CD8-positive, alpha-beta memory T cell (primary cell): ENCODE measurements at regions not wholly inside any gene's neighbourhood (a gene's known extent, or its start where the extent isn't known, plus 50 kb on each side); places are given as distances from the start of the nearest gene placed in this dataset.
A peak's percentile ranks its signal among the peaks of the same experiment; 100 is the strongest.

ENCODE experiments used
- CTCF ChIA-PET: fragments of 350-600 bp; sonication (Branson Sonifier 250); formaldehyde crosslinking; loops from one replicate; lab custom pipeline; 2021; ENCODE audit warnings: antibody characterized with exemption; lab: Charles Lee
- POLR2A ChIA-PET: fragments of 350-600 bp; sonication (Branson Sonifier 250); formaldehyde crosslinking; loops from one replicate; lab custom pipeline; 2021; ENCODE audit warnings: antibody characterized with exemption; lab: Charles Lee
- DNase-seq, 5 donors: peaks; one replicate each; pipeline versions ENCODE4 v3.0.0 to v3.0.0-alpha.2; 2020 to 2022; ENCODE audit warnings: mixed read lengths in 1 of 5
- H3K27ac ChIP-seq: one replicate; pipeline ENCODE4 v1.7.0; 2013; ENCODE audit warnings: low read depth, mild to moderate bottlenecking, low read length, moderate library complexity
- H3K27me3 ChIP-seq: 2 replicates; pipeline ENCODE4 v1.7.0; 2013; ENCODE audit warnings: low read length, mild to moderate bottlenecking; ENCODE audit not compliant: insufficient read depth, poor library complexity, severe bottlenecking
- H3K36me3 ChIP-seq: 2 replicates; pipeline ENCODE4 v1.7.0; 2013; ENCODE audit warnings: mild to moderate bottlenecking, low read length, moderate library complexity; ENCODE audit not compliant: insufficient read depth
- H3K4me1 ChIP-seq: 2 replicates; pipeline ENCODE4 v1.7.0; 2013; ENCODE audit warnings: mild to moderate bottlenecking, low read length, moderate library complexity; ENCODE audit not compliant: insufficient read depth
- H3K4me3 ChIP-seq: 2 replicates; pipeline ENCODE4 v1.7.0; 2013; ENCODE audit warnings: mild to moderate bottlenecking, low read length
- H3K9me3 ChIP-seq: 2 replicates; pipeline ENCODE4 v1.7.0; 2013; ENCODE audit warnings: mild to moderate bottlenecking, low read length
- H3K27ac Mint-ChIP-seq, 8 donors: one replicate each; pipeline ENCODE4 v1.8.0; 2020 to 2021; ENCODE audit warnings: mixed read lengths in 8 of 8, mild to moderate bottlenecking in 6 of 8, inconsistent platforms in 3 of 8, moderate library complexity in 3 of 8
- H3K27me3 Mint-ChIP-seq, 2 donors: one replicate each; pipeline ENCODE4 v1.8.0; 2020 to 2021; ENCODE audit warnings: mixed read lengths in 2 of 2, mild to moderate bottlenecking in 1 of 2, moderate library complexity in 1 of 2
- H3K36me3 Mint-ChIP-seq, 3 donors: one replicate each; pipeline ENCODE4 v1.8.0; 2020 to 2021; ENCODE audit warnings: mixed read lengths in 3 of 3, inconsistent platforms in 1 of 3, mild to moderate bottlenecking in 1 of 3
- H3K4me1 Mint-ChIP-seq, 3 donors: one replicate each; pipeline ENCODE4 v1.8.0; 2020 to 2021; ENCODE audit warnings: mixed read lengths in 3 of 3, inconsistent platforms in 1 of 3, mild to moderate bottlenecking in 1 of 3
- H3K4me3 Mint-ChIP-seq, 7 donors: one replicate each; pipeline ENCODE4 v1.8.0; 2020 to 2021; ENCODE audit warnings: mixed read lengths in 7 of 7, mild to moderate bottlenecking in 6 of 7, moderate library complexity in 4 of 7, inconsistent platforms in 2 of 7
- H3K9me3 Mint-ChIP-seq, 5 donors: one replicate each; pipeline ENCODE4 v1.8.0; 2020 to 2022; ENCODE audit warnings: mixed read lengths in 5 of 5, mild to moderate bottlenecking in 3 of 5, moderate library complexity in 2 of 5, inconsistent platforms in 1 of 5

DNA sequence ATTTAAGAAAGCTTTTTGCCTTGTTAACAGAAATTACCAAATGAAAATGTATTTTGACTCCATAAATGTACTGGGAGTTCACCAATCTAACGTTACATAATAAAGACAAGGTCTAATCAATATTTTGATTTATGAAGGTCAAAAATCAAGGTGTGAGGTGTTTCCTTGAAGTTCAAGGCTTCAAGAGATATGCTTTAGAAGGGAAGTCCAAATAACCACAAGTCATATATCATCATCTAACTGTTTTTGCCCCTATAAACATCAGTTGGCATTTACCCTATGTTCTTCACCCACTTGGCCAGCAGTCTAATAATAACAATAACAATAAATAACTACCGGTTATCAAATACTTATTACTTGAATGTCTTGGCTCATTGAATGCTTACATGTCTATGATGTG is 196.1 kb upstream of the ID2 start:
- no peak for DNase-seq
- no peaks in the 10 kb centered on the region for H3K36me3 ChIP-seq
- ChIA-PET CTCF (interaction anchor here (1.4 kb wide), 1 partner anchor 22 kb away, joined by 3 read pairs; no protein-coding TSS in a partner anchor), POLR2A (no interaction called here)
- Mint-ChIP-seq H3K4me1 (peaks cover 80 to 90% (median 87%) of the 10 kb centered on the region in 3 donors), H3K36me3 (no peaks in the 10 kb centered on the region), H3K4me3 (peak overlapping the region; percentile 15 to 94 (median 91)), H3K27me3 (no peaks in the 10 kb centered on the region), H3K9me3 (no peaks in the 10 kb centered on the region), H3K27ac (peak overlapping the region; percentile 5 to 100 (median 98))
- peaks cover 60% of the 10 kb centered on the region for H3K4me1 ChIP-seq
- no peak overlapping the region for H3K4me3 ChIP-seq
- H3K27me3 ChIP-seq, result no peaks in the 10 kb centered on the region
- no peaks in the 10 kb centered on the region for H3K9me3 ChIP-seq
- peak overlapping the region; percentile 35 for H3K27ac ChIP-seq

DNA sequence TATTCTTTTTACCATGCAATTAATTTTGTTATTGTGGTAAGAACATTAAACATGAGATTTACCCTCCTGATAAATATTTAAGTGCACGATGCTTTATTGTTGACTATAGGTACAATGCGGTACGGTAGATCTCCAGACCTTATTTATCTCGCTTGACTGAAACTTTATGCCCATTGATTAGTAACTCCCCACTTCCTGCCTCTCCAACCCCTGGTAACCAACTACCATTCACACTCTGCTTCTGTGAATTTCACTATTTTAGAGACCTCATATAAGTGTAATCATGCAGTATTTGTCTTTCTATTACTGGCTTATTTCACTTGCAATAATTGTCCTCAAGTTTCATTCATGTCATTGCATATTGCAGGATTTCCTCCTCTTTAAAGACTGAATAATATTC is 195.7 kb upstream of the ID2 start:
- Mint-ChIP-seq H3K27ac (peak overlapping the region; percentile 5 to 100 (median 98)), H3K9me3 (no peaks in the 10 kb centered on the region), H3K4me1 (peaks cover 76 to 86% (median 83%) of the 10 kb centered on the region in 3 donors), H3K27me3 (no peaks in the 10 kb centered on the region), H3K36me3 (no peaks in the 10 kb centered on the region), H3K4me3 (peak overlapping the region; percentile 10 to 94 (median 91))
- no peak for DNase-seq
- H3K4me1 ChIP-seq, result peaks cover 56% of the 10 kb centered on the region
- H3K27ac ChIP-seq, result peak overlapping the region; percentile 35
- no peaks in the 10 kb centered on the region for H3K36me3 ChIP-seq
- ChIA-PET CTCF (no interaction called here), POLR2A (interaction anchor here (2.8 kb wide), 1 partner anchor 8 kb away, joined by 11 read pairs; no protein-coding TSS in a partner anchor)
- no peak overlapping the region for H3K4me3 ChIP-seq
- no peaks in the 10 kb centered on the region for H3K9me3 ChIP-seq
- H3K27me3 ChIP-seq, result no peaks in the 10 kb centered on the region

DNA sequence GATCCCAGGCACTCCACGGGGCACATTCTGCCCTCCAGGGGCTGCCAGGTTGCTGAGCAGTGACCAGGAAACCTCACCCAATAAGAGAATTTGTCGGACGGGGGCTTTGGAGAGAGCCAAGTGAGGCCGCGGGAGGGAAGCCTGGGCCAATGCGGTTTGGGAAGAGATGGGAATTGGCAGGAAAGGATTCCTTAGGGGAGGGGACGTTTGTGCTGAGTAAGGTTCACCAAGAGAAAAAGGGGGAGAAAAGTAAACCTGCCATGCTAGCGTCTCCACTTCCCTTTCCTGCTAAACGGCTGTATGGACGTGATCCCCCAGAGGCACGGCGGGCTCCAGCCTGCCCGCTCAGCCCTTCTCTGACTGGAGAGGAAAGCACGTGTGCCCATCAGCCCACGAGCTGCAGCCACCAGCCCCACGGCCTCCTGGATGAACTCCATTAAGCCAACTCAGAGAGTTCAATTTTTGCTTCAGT is 194.4 kb upstream of the ID2 start:
- DNase-seq, result peak in 1 of 5 donors; percentile 22
- CTCF ChIA-PET, result interaction anchor here (1.5 to 2.2 kb wide), 2 partner anchors 9 to 61 kb away, joined by 4 to 12 read pairs; no protein-coding TSS in a partner anchor
- Mint-ChIP-seq H3K36me3 (no peaks in the 10 kb centered on the region), H3K27me3 (peaks cover 0 to 1% of the 10 kb centered on the region in 2 donors), H3K9me3 (no peaks in the 10 kb centered on the region), H3K27ac (peak overlapping the region; percentile 89 to 100 (median 98)), H3K4me3 (peak overlapping the region; percentile 86 to 94 (median 91)), H3K4me1 (peaks cover 63 to 72% (median 69%) of the 10 kb centered on the region in 3 donors)
- POLR2A ChIA-PET, result interaction anchor here (2.8 kb wide), 1 partner anchor 10 kb away, joined by 11 read pairs; no protein-coding TSS in a partner anchor
- no peaks in the 10 kb centered on the region for H3K36me3 ChIP-seq
- peaks cover 43% of the 10 kb centered on the region for H3K4me1 ChIP-seq
- H3K4me3 ChIP-seq, result peak overlapping the region; percentile 57
- H3K27me3 ChIP-seq, result no peaks in the 10 kb centered on the region
- H3K27ac ChIP-seq, result peak overlapping the region; percentile 73
- no peaks in the 10 kb centered on the region for H3K9me3 ChIP-seq

- no peaks in the 10 kb centered on the region for H3K36me3 ChIP-seq
- Mint-ChIP-seq H3K9me3 (no peaks in the 10 kb centered on the region), H3K27ac (peak overlapping the region; percentile 89 to 100 (median 98)), H3K36me3 (no peaks in the 10 kb centered on the region), H3K4me3 (peak overlapping the region; percentile 86 to 94 (median 91)), H3K4me1 (peaks cover 56 to 66% (median 62%) of the 10 kb centered on the region in 3 donors), H3K27me3 (peaks cover 0 to 1% of the 10 kb centered on the region in 2 donors)
- CTCF ChIA-PET, result interaction anchor here (1.0 to 2.2 kb wide), 6 partner anchors 10 to 763 kb away, joined by 3 to 12 read pairs (median 4); no protein-coding TSS in a partner anchor
- DNase-seq, result peak; percentile 54 to 88 (median 77)
- H3K4me3 ChIP-seq, result peak overlapping the region; percentile 57
- no peaks in the 10 kb centered on the region for H3K9me3 ChIP-seq
- peaks cover 39% of the 10 kb centered on the region for H3K4me1 ChIP-seq
- peak overlapping the region; percentile 73 for H3K27ac ChIP-seq
- H3K27me3 ChIP-seq, result no peaks in the 10 kb centered on the region
- POLR2A ChIA-PET, result interaction anchor here (0.6 to 2.8 kb wide), 5 partner anchors 10 to 196 kb away, joined by 3 to 11 read pairs (median 5); partner anchors contain the start of gene ID2
Observed at GRCh38 chr2:8488001-8488738, 193.7 kb upstream of the ID2 start.

- H3K9me3 ChIP-seq, result no peaks in the 10 kb centered on the region
- Mint-ChIP-seq H3K4me3 (peak overlapping the region; percentile 86 to 94 (median 91)), H3K4me1 (peaks cover 52 to 58% (median 58%) of the 10 kb centered on the region in 3 donors), H3K36me3 (no peaks in the 10 kb centered on the region), H3K27ac (peak overlapping the region; percentile 89 to 100 (median 98)), H3K9me3 (no peaks in the 10 kb centered on the region), H3K27me3 (peaks cover 0 to 1% of the 10 kb centered on the region in 2 donors)
- peaks cover 39% of the 10 kb centered on the region for H3K4me1 ChIP-seq
- no peaks in the 10 kb centered on the region for H3K27me3 ChIP-seq
- H3K36me3 ChIP-seq, result no peaks in the 10 kb centered on the region
- CTCF ChIA-PET, result interaction anchor here (1.0 to 2.2 kb wide), 5 partner anchors 11 to 764 kb away, joined by 3 to 12 read pairs (median 3); no protein-coding TSS in a partner anchor
- H3K27ac ChIP-seq, result no peak overlapping the region
- POLR2A ChIA-PET, result interaction anchor here (1.0 to 1.8 kb wide), 3 partner anchors 192 to 195 kb away, joined by 3 to 5 read pairs (median 3); partner anchors contain the start of gene ID2
- no peak for DNase-seq
- no peak overlapping the region for H3K4me3 ChIP-seq
Observed at GRCh38 chr2:8489221-8489620, 192.6 kb upstream of the ID2 start.

DNA sequence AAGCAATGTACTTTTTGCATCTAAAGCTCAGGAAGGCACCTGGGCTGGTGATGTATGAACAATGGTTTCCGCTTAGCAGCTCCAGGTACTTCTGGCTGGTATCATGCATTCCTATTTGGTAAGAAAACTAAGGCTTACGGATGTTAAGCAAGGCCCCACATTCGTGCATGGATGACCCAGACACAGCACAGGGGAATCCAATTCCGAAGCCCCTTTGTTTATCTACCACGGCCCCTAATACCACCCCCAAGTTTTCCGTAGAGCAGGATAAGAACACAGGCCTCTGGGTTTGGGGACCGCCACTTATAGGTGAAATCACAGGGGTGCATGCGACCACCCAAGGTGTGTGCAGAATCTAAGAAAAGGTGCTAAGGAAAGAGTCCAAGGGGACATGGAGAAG is 192.1 kb upstream of the ID2 start:
- Histone ChIP-seq H3K27me3 (no peaks in the 10 kb centered on the region), H3K4me1 (peaks cover 39% of the 10 kb centered on the region), H3K36me3 (no peaks in the 10 kb centered on the region), H3K9me3 (no peaks in the 10 kb centered on the region), H3K4me3 (no peak overlapping the region), H3K27ac (no peak overlapping the region)
- peaks cover 0 to 1% of the 10 kb centered on the region in 2 donors for H3K27me3 Mint-ChIP-seq
- DNase-seq, result no peak
- ChIA-PET CTCF (interaction anchor here (1.6 to 2.2 kb wide), 3 partner anchors 12 to 36 kb away, joined by 3 to 12 read pairs (median 5); no protein-coding TSS in a partner anchor), POLR2A (interaction anchor here (1.8 kb wide), 1 partner anchor 193 kb away, joined by 5 read pairs; the partner anchor contains the start of gene ID2)
- peaks cover 48 to 55% (median 53%) of the 10 kb centered on the region in 3 donors for H3K4me1 Mint-ChIP-seq
- H3K4me3 Mint-ChIP-seq, result peak overlapping the region in 4 of 7 donors; percentile 12 to 92 (median 91)
- H3K27ac Mint-ChIP-seq, result peak overlapping the region; percentile 69 to 100 (median 97)
- no peaks in the 10 kb centered on the region for H3K36me3 Mint-ChIP-seq
- no peaks in the 10 kb centered on the region for H3K9me3 Mint-ChIP-seq

- H3K27me3 Mint-ChIP-seq, result peaks cover 0 to 1% of the 10 kb centered on the region in 2 donors
- Histone ChIP-seq H3K27me3 (no peaks in the 10 kb centered on the region), H3K36me3 (no peaks in the 10 kb centered on the region), H3K27ac (no peak overlapping the region), H3K4me3 (no peak overlapping the region), H3K9me3 (no peaks in the 10 kb centered on the region), H3K4me1 (peaks cover 39% of the 10 kb centered on the region)
- no peak for DNase-seq
- no peaks in the 10 kb centered on the region for H3K9me3 Mint-ChIP-seq
- POLR2A ChIA-PET, result no interaction called here
- no peaks in the 10 kb centered on the region for H3K36me3 Mint-ChIP-seq
- CTCF ChIA-PET, result interaction anchor here (1.6 kb wide), 1 partner anchor 23 kb away, joined by 3 read pairs; no protein-coding TSS in a partner anchor
- peaks cover 43 to 53% (median 48%) of the 10 kb centered on the region in 3 donors for H3K4me1 Mint-ChIP-seq
- H3K27ac Mint-ChIP-seq, result peak overlapping the region in 7 of 8 donors; percentile 69 to 100 (median 99)
- peak overlapping the region in 2 of 7 donors; percentile 12 to 92 for H3K4me3 Mint-ChIP-seq
Observed at GRCh38 chr2:8490166-8490721, 191.6 kb upstream of the ID2 start.
